Endodermal cell (in vitro differentiated cells): ENCODE measurements at regions not wholly inside any gene's neighbourhood (a gene's known extent, or its start where the extent isn't known, plus 50 kb on each side); places are given as distances from the start of the nearest gene placed in this dataset.

ENCODE experiments used
- DNase-seq: peaks from one replicate; pipeline ENCODE4 v3.0.0-alpha.2; 2017
- H3K27ac ChIP-seq: 2 replicates; pipeline ENCODE4 v1.5.1; 2013; ENCODE audit warnings: mild to moderate bottlenecking, low read depth, low read length, moderate library complexity
- H3K27me3 ChIP-seq: 2 replicates; pipeline ENCODE4 v1.6.1; 2013; ENCODE audit warnings: mild to moderate bottlenecking, low read length, moderate library complexity; ENCODE audit not compliant: insufficient read depth, control insufficient read depth, poor library complexity, severe bottlenecking
- H3K36me3 ChIP-seq: 2 replicates; pipeline ENCODE4 v1.7.0; 2013; ENCODE audit warnings: mild to moderate bottlenecking, low read length, moderate library complexity; ENCODE audit not compliant: control insufficient read depth, insufficient read depth
- H3K4me1 ChIP-seq: one replicate; pipeline ENCODE4 v1.7.0; 2013; ENCODE audit warnings: low read length; ENCODE audit not compliant: control insufficient read depth, insufficient read depth
- H3K4me3 ChIP-seq: 2 replicates; pipeline ENCODE4 v1.5.1; 2013; ENCODE audit warnings: mild to moderate bottlenecking, low read length, moderate library complexity
- H3K9ac ChIP-seq: 2 replicates; pipeline ENCODE4 v1.6.1; 2013; ENCODE audit warnings: mild to moderate bottlenecking, low read length, moderate library complexity; ENCODE audit not compliant: poor library complexity, severe bottlenecking; ENCODE audit errors: extremely low read depth
- H3K9me3 ChIP-seq: 2 replicates; pipeline ENCODE4 v1.6.1; 2013; ENCODE audit warnings: mild to moderate bottlenecking, low read length, moderate library complexity; ENCODE audit not compliant: control insufficient read depth
- H3K27ac Mint-ChIP-seq: 2 replicates; pipeline ENCODE4 v1.8.0; 2020; ENCODE audit warnings: mixed read lengths
- H3K27me3 Mint-ChIP-seq: 2 replicates; pipeline ENCODE4 v1.8.0; 2021; ENCODE audit warnings: mild to moderate bottlenecking, mixed read lengths; ENCODE audit not compliant: insufficient read depth
- H3K36me3 Mint-ChIP-seq: 2 replicates; pipeline ENCODE4 v1.8.0; 2020; ENCODE audit warnings: low read depth, mixed read lengths
- H3K4me1 Mint-ChIP-seq: 2 replicates; pipeline ENCODE4 v1.8.0; 2020; ENCODE audit warnings: mixed read lengths
- H3K4me3 Mint-ChIP-seq: 2 replicates; pipeline ENCODE4 v1.8.0; 2020; ENCODE audit warnings: mild to moderate bottlenecking, moderate library complexity, mixed read lengths
- H3K9me3 Mint-ChIP-seq: 2 replicates; pipeline ENCODE4 v1.8.0; 2020; ENCODE audit warnings: mild to moderate bottlenecking, mixed read lengths
- WGBS, 2 experiments: methylation state at CpG; one replicate each; pipeline versions ENCODE4 v1.1.5 to v1.1.7; 2013; ENCODE audit warnings: missing lambda C conversion rate in 2 of 2, mixed read lengths in 1 of 2; ENCODE audit not compliant: insufficient coverage in 1 of 2, insufficient read length in 1 of 2; 5-methylcytosine and 5-hydroxymethylcytosine counted together
- TF ChIP-seq, protein P1 (sequence below): fragments of 200-600 bp; sonication (generic); conservative IDR thresholded peaks from 2 replicates; pipeline ENCODE4 v1.5.0; 2021; ENCODE audit warnings: antibody characterized with exemption, mild to moderate bottlenecking

- no peaks in the 10 kb centered on the region for H3K4me1 Mint-ChIP-seq
- Histone ChIP-seq H3K9ac (no peak overlapping the region), H3K27me3 (no peaks in the 10 kb centered on the region), H3K4me1 (no peaks in the 10 kb centered on the region), H3K4me3 (no peak overlapping the region), H3K9me3 (no peaks in the 10 kb centered on the region), H3K36me3 (no peaks in the 10 kb centered on the region), H3K27ac (no peak overlapping the region)
- DNase-seq = no peak
- no peaks in the 10 kb centered on the region for H3K27me3 Mint-ChIP-seq
- H3K4me3 Mint-ChIP-seq = no peak overlapping the region
- no peaks in the 10 kb centered on the region for H3K36me3 Mint-ChIP-seq
- H3K9me3 Mint-ChIP-seq = no peaks in the 10 kb centered on the region
- TF ChIP-seq, protein P1, sequence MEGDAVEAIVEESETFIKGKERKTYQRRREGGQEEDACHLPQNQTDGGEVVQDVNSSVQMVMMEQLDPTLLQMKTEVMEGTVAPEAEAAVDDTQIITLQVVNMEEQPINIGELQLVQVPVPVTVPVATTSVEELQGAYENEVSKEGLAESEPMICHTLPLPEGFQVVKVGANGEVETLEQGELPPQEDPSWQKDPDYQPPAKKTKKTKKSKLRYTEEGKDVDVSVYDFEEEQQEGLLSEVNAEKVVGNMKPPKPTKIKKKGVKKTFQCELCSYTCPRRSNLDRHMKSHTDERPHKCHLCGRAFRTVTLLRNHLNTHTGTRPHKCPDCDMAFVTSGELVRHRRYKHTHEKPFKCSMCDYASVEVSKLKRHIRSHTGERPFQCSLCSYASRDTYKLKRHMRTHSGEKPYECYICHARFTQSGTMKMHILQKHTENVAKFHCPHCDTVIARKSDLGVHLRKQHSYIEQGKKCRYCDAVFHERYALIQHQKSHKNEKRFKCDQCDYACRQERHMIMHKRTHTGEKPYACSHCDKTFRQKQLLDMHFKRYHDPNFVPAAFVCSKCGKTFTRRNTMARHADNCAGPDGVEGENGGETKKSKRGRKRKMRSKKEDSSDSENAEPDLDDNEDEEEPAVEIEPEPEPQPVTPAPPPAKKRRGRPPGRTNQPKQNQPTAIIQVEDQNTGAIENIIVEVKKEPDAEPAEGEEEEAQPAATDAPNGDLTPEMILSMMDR = no peak
- H3K27ac Mint-ChIP-seq = no peak overlapping the region
- WGBS, 2 experiments = 74% methylated on average over 2 of the region's 2 CpGs; no CpG with 5 or more reads in 1 of the 2 experiments
Observed at GRCh38 chr4:33561259-33561658, 2683.1 kb downstream of the ARAP2 start.

DNA sequence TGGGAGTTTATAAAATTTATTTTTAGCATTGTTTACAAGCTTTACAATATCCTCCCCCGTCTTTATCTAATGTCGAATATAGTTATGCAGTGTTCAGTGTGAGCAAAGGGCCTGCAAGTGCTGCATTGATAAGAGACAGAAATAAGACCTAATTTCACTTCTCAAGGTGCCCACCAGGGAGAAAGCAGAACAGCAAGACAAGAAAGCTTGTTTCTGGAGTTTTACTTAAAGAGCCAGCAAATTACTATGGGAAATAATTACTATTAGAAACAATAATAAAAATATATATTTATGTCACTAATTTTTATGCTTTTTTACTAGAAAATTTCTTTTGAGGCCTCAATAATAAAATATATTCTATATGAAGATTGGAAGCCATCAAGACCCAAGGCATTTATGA is 2677.7 kb downstream of the ARAP2 start:
- Mint-ChIP-seq H3K4me3 (no peak overlapping the region), H3K9me3 (no peaks in the 10 kb centered on the region), H3K4me1 (no peaks in the 10 kb centered on the region), H3K27ac (no peak overlapping the region), H3K36me3 (no peaks in the 10 kb centered on the region), H3K27me3 (no peaks in the 10 kb centered on the region)
- no peaks in the 10 kb centered on the region for H3K9me3 ChIP-seq
- no peaks in the 10 kb centered on the region for H3K4me1 ChIP-seq
- no peak overlapping the region for H3K9ac ChIP-seq
- DNase-seq = no peak
- WGBS, 2 experiments = 100% methylated on average over 2 of the region's 2 CpGs
- H3K27ac ChIP-seq = no peak overlapping the region
- no peaks in the 10 kb centered on the region for H3K36me3 ChIP-seq
- H3K4me3 ChIP-seq = no peak overlapping the region
- H3K27me3 ChIP-seq = no peaks in the 10 kb centered on the region
- TF ChIP-seq, protein P1 = peak; percentile 50

DNA sequence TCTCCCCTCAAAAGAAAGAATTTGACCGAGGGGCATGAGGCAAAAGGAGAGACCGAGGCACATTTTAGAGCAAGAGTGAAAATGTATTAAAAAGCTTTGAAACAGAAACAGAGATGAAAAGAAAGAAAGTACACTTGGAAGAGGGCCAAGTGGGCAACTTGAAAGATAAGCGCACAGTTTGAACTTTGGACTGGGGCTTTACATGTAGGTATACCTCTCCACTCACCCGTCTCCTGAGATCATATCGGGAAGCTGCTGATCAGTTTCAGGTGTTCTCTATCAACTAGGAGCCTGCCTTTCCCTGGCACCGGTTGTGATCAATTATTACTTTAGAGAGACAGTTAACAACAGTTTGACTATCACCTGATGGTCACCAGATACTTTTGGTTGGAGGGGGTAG is 2666.5 kb downstream of the ARAP2 start:
- no peaks in the 10 kb centered on the region for H3K4me1 Mint-ChIP-seq
- no peaks in the 10 kb centered on the region for H3K4me1 ChIP-seq
- no peaks in the 10 kb centered on the region for H3K9me3 ChIP-seq
- H3K4me3 ChIP-seq = no peak overlapping the region
- no peak overlapping the region for H3K27ac ChIP-seq
- H3K36me3 Mint-ChIP-seq = no peaks in the 10 kb centered on the region
- no peak for DNase-seq
- H3K36me3 ChIP-seq = no peaks in the 10 kb centered on the region
- TF ChIP-seq, protein P1 = no peak
- no peak overlapping the region for H3K9ac ChIP-seq
- H3K27me3 Mint-ChIP-seq = no peaks in the 10 kb centered on the region
- WGBS, 2 experiments = 80 to 91% methylated on average over 3 to 6 of the region's 6 CpGs
- H3K27me3 ChIP-seq = no peaks in the 10 kb centered on the region
- no peak overlapping the region for H3K4me3 Mint-ChIP-seq
- no peaks in the 10 kb centered on the region for H3K9me3 Mint-ChIP-seq
- H3K27ac Mint-ChIP-seq = no peak overlapping the region
